ENCODE measurements at regions not wholly inside any gene's neighbourhood (a gene's known extent, or its start where the extent isn't known, plus 50 kb on each side); places are given as distances from the start of the nearest gene placed in this dataset.
"Not testable (repeated sequence)": the region's sequence is repeated elsewhere in the genome, so short reads cannot be mapped to it uniquely, and the experiment has no call there.

GRCh38 chr6:163893609-163894189, 479.2 kb downstream of the QKI start:
- no peak for DNase-seq

DNA sequence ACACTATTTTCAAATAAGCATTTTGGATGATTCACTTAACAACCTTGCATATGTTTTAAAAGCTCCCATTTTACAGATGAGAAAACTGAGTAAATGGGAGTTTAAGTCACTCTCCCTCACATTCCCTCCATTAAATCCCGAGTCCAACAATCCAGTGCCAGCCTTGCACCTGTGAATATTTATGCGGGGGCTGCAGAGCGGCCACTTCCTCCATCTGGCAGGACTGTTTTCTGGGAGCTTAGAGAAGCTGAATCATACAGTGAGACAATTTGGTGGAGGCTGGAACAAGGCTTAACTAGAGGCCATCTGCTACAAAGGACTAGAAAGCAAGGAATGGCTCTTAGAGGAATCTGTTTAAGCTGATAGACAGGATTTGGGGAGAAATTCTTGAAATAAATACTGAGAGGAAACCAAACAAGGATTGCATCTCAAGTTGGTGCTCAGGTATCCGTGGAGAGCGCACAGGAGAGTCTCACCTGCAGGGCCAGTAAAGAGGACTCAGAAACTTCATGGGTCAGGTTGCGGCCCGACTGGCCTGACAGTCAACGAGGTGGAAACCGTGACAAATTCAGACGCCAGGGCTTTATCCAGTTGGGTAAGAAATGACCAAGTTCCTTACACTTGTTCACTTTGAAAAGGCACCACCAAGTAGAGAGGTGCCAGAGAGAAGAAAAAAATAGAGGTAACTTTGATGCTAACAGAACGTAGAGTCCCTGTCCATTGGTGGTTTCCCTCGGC, 478.5 kb downstream of the QKI start:
- no peak for DNase-seq

DNA sequence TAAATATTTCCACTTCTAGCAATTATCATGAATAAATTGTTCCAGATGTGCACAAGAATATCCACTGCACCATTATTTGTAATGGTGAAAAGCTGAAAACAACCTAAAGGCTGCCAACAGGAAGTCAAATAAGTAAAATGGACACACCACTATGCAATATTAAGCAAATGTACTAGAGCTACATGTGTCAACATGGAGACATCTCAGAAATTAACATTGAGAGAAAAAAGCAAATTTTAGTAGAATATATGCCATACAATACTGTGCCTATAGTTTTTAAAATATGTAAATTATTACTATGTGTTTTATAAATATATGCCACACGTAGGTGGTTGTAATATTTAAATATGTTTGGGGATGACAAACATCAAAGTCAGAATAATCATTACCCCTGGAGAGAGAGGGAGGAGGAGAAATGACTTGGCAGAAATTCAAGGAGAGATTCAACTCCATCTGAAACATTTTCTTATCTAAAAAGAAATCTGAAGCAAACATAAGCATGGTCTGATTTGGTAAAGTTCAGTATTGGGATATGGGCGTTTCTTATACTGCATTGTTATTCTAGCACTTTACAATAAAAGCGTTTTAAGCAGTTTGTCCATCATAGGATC, 475.5 kb downstream of the QKI start:
- no peak for DNase-seq

DNA sequence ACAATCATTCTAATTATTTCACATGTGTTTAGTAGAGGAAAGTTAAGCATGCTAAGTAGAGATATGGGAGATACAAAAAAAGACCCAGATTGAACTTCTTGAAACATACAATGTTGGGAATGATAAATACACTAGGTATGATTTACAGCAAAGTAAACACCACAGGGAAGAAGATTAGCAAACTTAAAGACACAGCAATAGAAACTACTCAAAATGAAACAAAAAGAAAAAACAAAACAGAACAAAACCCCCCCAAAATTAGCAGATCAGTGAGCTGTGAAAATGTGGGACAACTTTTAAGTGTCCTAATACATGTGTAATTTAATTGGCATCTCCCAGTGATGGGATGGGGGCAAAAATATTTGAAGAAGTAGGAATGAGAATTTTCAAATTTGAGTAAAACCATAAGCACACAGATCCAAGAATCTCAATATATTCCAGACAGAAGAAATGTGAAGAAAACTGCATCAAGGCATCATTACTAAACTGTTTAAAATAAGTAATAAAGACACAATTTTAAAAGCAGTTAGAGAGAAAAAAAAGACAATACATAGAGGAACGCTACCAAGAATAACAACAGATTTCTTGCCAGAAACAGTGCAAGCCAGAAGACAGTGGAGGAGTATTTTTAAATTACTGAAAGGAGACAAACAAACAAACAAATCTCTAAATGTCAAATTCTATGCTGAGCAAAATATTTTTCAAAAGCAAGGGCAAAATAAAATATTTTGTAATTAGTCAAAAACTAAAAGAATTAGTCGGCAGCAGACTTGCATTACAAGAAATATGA, 473.7 kb downstream of the QKI start:
- DNase-seq, result no peak

GRCh38 chr6:163886428-163886827, 471.9 kb downstream of the QKI start:
- no peak for DNase-seq

GRCh38 chr6:163883984-163884383, 469.5 kb downstream of the QKI start:
- DNase-seq, result no peak

GRCh38 chr6:163878698-163879097, 464.2 kb downstream of the QKI start:
- DNase-seq, result no peak

DNA sequence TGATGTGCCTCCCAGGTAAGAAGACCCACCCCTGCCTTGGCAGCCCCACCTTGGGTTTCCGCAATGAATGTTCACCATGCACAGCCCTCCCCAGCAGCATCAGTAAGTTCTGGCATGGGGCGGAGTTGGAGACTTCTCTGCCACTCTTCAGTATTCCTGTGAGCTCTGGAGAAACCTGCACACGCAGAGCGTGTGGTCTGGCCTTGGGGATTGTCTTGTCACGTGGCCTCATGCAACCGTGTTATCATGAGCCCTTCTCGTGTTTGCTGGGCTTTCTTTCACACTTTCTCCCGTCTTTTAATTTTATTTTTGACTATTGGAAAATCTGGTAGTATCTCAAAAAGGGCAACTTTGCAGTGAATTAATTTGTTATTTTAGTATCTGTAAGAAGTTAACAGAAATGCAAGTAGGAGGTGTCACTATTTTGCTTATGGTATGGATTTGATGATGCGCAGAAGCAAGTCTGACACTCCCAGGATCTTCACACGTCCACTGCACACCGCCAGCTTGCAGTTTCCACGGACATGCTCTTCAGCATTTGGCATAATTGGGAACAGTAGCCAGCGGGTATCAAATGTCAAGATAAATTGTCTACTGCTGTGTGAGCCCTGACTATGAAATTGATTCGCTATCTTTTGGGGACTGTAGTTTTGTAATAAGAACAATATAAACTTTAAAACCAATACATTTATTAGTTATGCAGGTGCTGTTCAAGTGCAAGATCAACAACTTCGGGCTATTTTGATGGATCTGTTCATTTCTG, 463.5 kb downstream of the QKI start:
- DNase-seq, result no peak

GRCh38 chr6:163876391-163876790, 461.9 kb downstream of the QKI start:
- no peak for DNase-seq

DNA sequence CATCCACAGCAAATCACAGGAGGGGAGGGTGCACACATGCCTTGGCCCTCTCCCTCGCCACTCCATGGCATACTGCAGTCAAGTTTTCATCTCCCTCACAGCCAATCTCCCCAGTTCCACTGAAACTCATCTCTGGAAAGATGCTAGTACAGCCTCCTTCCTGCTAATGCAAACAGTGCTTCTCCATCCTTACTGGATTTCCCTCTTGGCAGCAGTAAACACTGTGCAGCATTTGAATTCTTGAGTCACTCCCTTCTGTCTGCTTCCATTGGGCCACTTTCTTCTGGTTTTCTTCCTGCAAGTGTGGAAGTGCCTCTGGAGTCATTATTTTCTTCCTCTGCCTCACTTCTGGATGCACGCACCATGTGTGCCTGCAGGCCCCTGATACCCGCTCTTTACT, 460.3 kb downstream of the QKI start:
- DNase-seq, result no peak

- DNase-seq, result no peak
Observed at GRCh38 chr6:163872335-163872734, 457.8 kb downstream of the QKI start.

DNA sequence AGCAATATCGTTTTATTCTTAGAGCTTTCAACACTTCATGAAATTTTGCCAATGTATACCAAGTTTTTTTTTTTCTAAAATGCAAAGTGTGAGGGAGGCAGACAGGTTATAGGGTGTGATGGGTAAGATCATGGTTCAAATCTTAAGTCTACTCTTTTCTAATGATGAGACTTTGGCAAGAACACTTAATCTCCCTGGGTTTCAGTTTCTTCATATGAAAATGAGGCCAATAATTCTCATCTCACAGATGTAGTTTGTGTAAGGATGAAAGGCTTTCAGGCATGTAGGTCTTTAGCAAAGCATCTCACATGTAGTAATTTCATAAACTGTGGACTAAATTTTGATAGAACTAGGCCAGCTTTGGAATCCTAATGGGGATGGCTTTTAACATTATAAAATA, 457.1 kb downstream of the QKI start:
- DNase-seq, result no peak

DNA sequence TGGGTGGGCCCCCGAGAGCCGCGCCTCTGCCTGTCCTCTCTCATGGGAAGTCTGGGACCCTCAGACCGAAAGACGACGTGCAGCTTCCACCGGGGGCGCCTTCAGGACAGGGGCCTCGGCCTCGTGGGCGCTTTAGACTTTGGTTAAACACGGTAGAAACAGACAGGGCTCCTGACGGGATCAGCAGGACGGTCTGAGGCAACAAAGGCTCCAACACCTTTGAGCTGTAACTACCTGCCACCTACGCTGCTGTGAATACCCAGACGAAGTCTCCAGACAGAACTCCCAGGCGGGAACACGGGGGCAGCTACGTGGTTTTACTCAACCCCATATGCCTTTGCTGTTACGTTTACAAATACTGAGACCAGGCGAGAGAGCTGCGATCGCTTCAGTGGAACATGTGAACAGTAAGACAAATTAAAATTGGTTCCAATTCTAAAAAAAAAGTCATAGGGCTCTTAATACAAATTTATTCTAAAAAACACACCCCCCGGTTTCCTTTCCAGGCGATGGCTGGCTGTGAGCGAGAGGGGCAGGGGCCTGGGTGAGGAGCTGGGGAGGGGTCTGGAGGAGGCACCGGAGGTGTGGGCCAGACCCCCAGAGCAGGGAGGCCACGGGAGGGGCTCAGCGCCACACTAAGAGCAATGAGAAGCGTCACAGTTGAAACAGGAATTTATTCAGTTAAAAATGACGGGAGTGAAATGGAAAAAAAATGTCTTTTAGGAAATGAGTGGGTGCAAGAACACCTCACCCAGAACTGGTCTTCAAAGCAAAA, 453.2 kb downstream of the QKI start:
- DNase-seq, result no peak

DNA sequence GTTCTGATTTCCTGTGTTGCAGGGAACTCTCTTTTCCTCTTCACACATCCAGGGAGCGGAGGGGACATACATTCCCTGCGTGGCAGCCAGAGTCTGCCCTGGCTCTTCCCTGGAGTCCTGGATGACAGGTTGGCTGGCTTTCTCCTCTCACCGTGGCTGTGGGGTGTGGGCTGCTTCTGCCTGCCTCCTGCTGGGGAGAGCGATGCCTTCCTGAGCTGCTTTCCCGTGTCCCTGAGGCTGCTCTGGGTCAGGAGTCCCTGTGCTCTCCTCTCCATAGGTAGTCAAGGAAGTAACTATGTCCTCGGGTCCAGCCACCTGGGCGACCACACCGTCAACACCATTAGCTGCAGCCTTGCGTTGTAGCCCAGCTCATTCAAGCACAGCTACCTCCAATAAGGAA, 451.7 kb downstream of the QKI start:
- peak; percentile 79 for DNase-seq

DNA sequence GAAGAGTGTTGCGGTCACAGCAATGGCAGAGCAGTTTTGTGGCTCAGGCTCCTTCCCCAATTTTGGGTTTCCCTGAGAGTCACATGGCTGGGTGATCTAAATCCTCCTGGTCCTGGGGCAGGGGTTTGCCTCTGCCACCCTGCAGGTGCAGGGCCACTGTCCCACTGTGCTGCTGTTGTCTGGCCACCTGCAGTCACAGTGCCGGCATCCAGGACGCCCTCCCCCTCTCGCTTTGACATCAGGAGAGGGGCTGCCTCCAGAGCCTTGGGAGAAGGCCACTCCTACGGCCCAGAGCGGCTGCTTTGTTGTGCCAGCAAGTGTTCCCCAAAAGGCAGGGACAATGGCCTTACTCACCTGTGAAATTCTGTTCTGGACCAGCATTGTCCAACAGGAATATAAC, 449.0 kb downstream of the QKI start:
- no peak for DNase-seq

- no peak for DNase-seq
Observed at GRCh38 chr6:163862701-163863100, 448.2 kb downstream of the QKI start.

GRCh38 chr6:163861627-163862026, 447.1 kb downstream of the QKI start:
- DNase-seq, result no peak

GRCh38 chr6:163860287-163861081, 446.0 kb downstream of the QKI start:
- DNase-seq, result peak; percentile 84

- not testable (repeated sequence) for DNase-seq
Observed at GRCh38 chr6:163858870-163859269, 444.4 kb downstream of the QKI start.

DNA sequence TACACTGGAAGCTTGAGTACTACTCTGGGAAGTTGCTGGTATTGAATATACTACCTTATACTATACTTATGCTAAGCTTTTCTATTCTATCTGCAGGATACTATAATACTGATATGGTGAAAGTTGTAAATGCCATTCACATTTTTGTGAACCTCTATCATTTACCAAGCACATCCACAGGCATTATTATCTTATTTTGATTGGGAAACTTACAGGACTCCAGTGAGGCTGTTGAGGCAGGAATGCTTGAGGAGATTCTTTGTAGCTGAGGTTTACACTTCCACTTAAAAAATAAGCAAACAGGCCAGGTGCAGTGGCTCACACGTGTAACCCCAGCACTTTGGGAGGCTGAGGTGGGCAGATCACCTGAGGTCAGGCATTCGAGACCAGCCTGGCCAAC, 442.9 kb downstream of the QKI start:
- DNase-seq, result no peak

DNA sequence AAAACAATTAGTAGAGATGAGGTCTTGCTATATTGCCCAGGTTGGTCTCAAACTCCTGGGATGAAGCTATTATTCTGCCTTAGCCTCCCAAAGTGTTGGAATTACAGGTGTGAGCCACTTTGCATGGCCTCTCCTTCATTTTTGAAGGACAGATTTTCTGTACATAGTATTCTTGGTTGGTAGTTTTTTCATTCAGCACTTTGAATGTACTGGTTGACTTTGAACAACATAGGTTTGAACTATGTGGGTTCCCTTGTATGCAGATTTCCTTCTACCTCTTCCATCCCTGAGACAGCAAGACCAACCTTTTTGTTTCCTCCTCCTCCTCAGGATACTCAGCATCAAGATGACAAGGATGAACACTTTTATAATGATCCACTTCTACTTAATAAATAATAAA, 436.4 kb downstream of the QKI start:
- no peak for DNase-seq

All from islet precursor cell (in vitro differentiated cells).